Large intestine (tissue), 3 donors: ENCODE measurements at regions not wholly inside any gene's neighbourhood (a gene's known extent, or its start where the extent isn't known, plus 50 kb on each side); places are given as distances from the start of the nearest gene placed in this dataset.

Experiments
- DNase-seq, 2 donors: peaks; one replicate each; pipeline versions ENCODE4 v3.0.0 to v3.0.0-alpha.2; 2013
- H3K27ac ChIP-seq: one replicate; pipeline ENCODE4 v1.5.1; 2013; ENCODE audit warnings: low read length
- H3K27me3 ChIP-seq: 2 replicates; pipeline ENCODE4 v1.6.1; 2013; ENCODE audit warnings: low read length; ENCODE audit not compliant: control insufficient read depth, insufficient read depth
- H3K36me3 ChIP-seq: 2 replicates; pipeline ENCODE4 v1.6.1; 2013; ENCODE audit warnings: low read length; ENCODE audit not compliant: control insufficient read depth, insufficient read depth
- H3K4me1 ChIP-seq: one replicate; pipeline ENCODE4 v1.6.1; 2013; ENCODE audit warnings: low read length; ENCODE audit not compliant: control insufficient read depth, insufficient read depth
- H3K4me3 ChIP-seq: one replicate; pipeline ENCODE4 v1.5.1; 2013; ENCODE audit warnings: low read length
- H3K9me3 ChIP-seq: one replicate; pipeline ENCODE4 v1.6.1; 2013; ENCODE audit warnings: mild to moderate bottlenecking, low read depth, low read length, moderate library complexity; ENCODE audit not compliant: control insufficient read depth
- WGBS: methylation state at CpG from one replicate; pipeline ENCODE4 v1.1.5; 2013; ENCODE audit warnings: low lambda C conversion rate; ENCODE audit not compliant: insufficient coverage; 5-methylcytosine and 5-hydroxymethylcytosine counted together

- Histone ChIP-seq H3K27ac (no peak overlapping the region), H3K36me3 (no peaks in the 10 kb centered on the region), H3K9me3 (no peaks in the 10 kb centered on the region), H3K4me3 (no peak overlapping the region), H3K4me1 (no peaks in the 10 kb centered on the region), H3K27me3 (no peaks in the 10 kb centered on the region)
- WGBS = no CpG with 5 or more reads among the region's 16 CpGs
- DNase-seq = no peak
Measured at GRCh38 chr22:48705917-48706605, 1121.6 kb downstream of the BRD1 start.

GRCh38 chr22:48705159-48705916 lies 1122.3 kb downstream of the BRD1 start:
- Histone ChIP-seq H3K36me3 (no peaks in the 10 kb centered on the region), H3K9me3 (no peaks in the 10 kb centered on the region), H3K4me3 (no peak overlapping the region), H3K27ac (no peak overlapping the region), H3K27me3 (no peaks in the 10 kb centered on the region), H3K4me1 (no peaks in the 10 kb centered on the region)
- WGBS = 79% methylated on average over 5 of the region's 18 CpGs
- DNase-seq = no peak

DNA sequence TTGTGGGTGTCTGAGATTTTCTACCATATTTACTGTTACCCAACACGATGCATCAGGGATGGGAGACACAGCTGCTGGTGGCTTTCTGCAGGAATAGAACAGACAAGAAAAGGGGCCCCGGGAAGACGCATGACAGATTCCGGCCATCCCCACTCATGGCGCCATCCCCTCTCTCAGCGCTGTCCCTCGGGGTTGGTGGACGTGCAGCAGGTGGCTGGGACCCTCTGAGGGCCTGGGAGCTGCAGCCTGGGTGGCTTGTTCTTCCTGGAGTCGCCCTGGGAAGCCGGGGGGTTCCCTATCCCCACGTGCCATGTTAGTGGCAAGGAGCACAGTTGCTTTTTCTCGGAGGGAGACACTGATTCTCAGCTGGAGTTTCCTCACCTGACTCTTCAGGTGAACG lies 1123.3 kb downstream of the BRD1 start:
- H3K4me1 ChIP-seq = no peaks in the 10 kb centered on the region
- no peak overlapping the region for H3K27ac ChIP-seq
- H3K27me3 ChIP-seq = no peaks in the 10 kb centered on the region
- no peak for DNase-seq
- no peak overlapping the region for H3K4me3 ChIP-seq
- no CpG with 5 or more reads among the region's 13 CpGs for WGBS
- H3K36me3 ChIP-seq = no peaks in the 10 kb centered on the region
- no peaks in the 10 kb centered on the region for H3K9me3 ChIP-seq

- WGBS = no CpG with 5 or more reads among the region's 17 CpGs
- H3K36me3 ChIP-seq = no peaks in the 10 kb centered on the region
- H3K27me3 ChIP-seq = no peaks in the 10 kb centered on the region
- no peak overlapping the region for H3K27ac ChIP-seq
- peaks cover 3% of the 10 kb centered on the region for H3K9me3 ChIP-seq
- H3K4me3 ChIP-seq = no peak overlapping the region
- DNase-seq = no peak
- H3K4me1 ChIP-seq = no peaks in the 10 kb centered on the region
Measured at GRCh38 chr22:48703265-48703941, 1124.3 kb downstream of the BRD1 start.

GRCh38 chr22:48702573-48703264 lies 1125.0 kb downstream of the BRD1 start:
- no peak overlapping the region for H3K4me3 ChIP-seq
- H3K4me1 ChIP-seq = no peaks in the 10 kb centered on the region
- H3K9me3 ChIP-seq = peaks cover 3% of the 10 kb centered on the region
- WGBS = no CpG with 5 or more reads among the region's 26 CpGs
- no peak overlapping the region for H3K27ac ChIP-seq
- peak in 1 of 2 donors; percentile 4 for DNase-seq
- H3K27me3 ChIP-seq = no peaks in the 10 kb centered on the region
- H3K36me3 ChIP-seq = no peaks in the 10 kb centered on the region

- H3K27ac ChIP-seq = no peak overlapping the region
- no CpG with 5 or more reads among the region's 23 CpGs for WGBS
- DNase-seq = no peak
- peaks cover 3% of the 10 kb centered on the region for H3K9me3 ChIP-seq
- no peaks in the 10 kb centered on the region for H3K4me1 ChIP-seq
- H3K27me3 ChIP-seq = no peaks in the 10 kb centered on the region
- no peak overlapping the region for H3K4me3 ChIP-seq
- H3K36me3 ChIP-seq = no peaks in the 10 kb centered on the region
Measured at GRCh38 chr22:48701296-48702030, 1126.2 kb downstream of the BRD1 start.

DNA sequence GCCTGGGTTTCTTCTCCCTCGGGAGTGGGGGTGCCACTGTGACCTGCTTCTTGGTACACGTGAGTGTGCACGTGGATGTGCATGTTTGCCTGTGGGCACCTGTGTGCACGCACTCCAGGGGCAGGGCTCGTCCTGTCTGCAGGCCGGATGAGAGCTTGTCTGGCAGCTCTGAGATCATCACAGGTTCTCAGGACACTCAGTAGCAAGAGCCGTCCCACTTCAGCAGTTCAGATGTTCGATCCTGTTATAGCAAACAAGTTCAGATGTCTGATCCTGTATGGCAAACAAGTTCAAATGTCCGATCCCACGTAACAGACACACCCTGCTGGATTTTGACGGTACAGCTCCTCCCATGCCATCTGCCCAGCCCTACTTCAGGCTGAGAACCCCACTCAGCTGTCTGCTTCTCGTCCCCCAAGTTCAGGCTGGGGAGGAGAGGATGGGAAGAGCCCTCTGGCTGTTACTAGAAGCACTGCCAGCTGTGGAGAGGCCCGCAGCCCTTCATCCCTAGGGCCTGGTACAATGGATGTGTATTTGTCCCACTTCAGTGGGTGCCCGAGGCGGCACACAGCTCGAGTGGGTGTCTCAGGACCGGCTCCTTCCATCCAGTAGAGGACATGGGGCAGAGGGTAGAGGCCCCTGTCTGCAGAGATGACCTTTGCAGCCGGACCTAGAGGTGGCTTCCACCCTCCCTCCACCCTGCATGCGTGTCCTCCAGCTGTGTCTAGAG lies 1126.9 kb downstream of the BRD1 start:
- H3K4me3 ChIP-seq = no peak overlapping the region
- no peak overlapping the region for H3K27ac ChIP-seq
- H3K36me3 ChIP-seq = no peaks in the 10 kb centered on the region
- no peaks in the 10 kb centered on the region for H3K27me3 ChIP-seq
- H3K9me3 ChIP-seq = peaks cover 3% of the 10 kb centered on the region
- WGBS = no CpG with 5 or more reads among the region's 19 CpGs
- no peak for DNase-seq
- H3K4me1 ChIP-seq = no peaks in the 10 kb centered on the region

DNA sequence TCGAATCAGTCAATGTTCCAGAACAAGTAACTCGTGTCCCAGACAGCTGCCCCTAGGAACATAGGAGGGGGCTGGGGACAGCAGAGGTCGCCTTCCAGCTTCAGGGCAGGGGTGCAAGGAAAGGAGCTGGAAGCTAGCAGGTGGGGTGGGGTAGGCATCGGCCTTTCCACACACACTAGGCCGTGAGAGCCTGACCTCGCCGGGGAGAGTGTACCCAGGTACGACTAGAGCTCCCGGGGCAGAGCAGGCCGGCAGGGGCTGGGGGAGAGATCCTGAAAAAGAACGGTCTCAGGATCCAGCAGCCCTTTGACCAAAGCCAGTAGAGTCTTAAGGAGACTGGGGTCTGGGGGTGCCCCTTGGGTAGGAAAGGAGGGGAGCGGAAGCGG lies 1127.5 kb downstream of the BRD1 start:
- DNase-seq = no peak
- Histone ChIP-seq H3K4me1 (no peaks in the 10 kb centered on the region), H3K27me3 (no peaks in the 10 kb centered on the region), H3K4me3 (no peak overlapping the region), H3K9me3 (peaks cover 3% of the 10 kb centered on the region), H3K27ac (no peak overlapping the region), H3K36me3 (no peaks in the 10 kb centered on the region)
- WGBS = no CpG with 5 or more reads among the region's 13 CpGs

GRCh38 chr22:48699511-48699910 lies 1128.2 kb downstream of the BRD1 start:
- DNase-seq = no peak
- Histone ChIP-seq H3K4me3 (no peak overlapping the region), H3K27ac (no peak overlapping the region), H3K4me1 (no peaks in the 10 kb centered on the region), H3K9me3 (peaks cover 3% of the 10 kb centered on the region), H3K36me3 (no peaks in the 10 kb centered on the region), H3K27me3 (no peaks in the 10 kb centered on the region)
- WGBS = no CpG with 5 or more reads among the region's 17 CpGs
